ENCODE measurements at regions not wholly inside any gene's neighbourhood (a gene's known extent, or its start where the extent isn't known, plus 50 kb on each side); places are given as distances from the start of the nearest gene placed in this dataset.

DNA sequence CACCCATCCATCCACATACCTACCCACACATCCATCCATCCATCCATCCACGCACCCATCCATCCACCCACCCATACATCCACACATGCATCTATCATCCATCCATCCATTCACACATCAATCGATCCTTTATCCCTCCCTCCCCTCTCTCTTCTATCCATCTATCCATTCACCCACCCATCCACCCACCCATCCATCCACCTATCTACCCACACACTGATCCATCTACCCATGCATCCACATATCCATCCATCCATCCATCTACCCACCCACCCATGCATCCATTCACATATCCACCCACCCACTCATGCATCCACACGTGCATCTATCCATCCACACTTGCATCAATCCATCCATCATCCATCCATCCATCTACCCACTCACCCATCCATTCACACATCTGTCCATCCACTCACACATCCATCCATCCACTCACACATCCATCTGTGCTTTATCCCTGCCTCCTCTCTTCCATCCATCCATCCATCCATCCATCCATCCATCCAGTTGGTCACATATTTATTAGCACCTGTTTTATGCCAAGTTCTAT lies 366.1 kb downstream of the CTTN start:
- DNase-seq (ENCODE audit: low read depth): no peak

GRCh38 chr11:70766901-70767300 lies 368.6 kb downstream of the CTTN start:
- no peak for DNase-seq (ENCODE audit: low read depth)

GRCh38 chr11:70768346-70769095 lies 370.2 kb downstream of the CTTN start:
- no peak for DNase-seq (ENCODE audit: low read depth)

- no peak for DNase-seq (ENCODE audit: low read depth)
Measured at GRCh38 chr11:70769106-70769505, 370.8 kb downstream of the CTTN start.

DNA sequence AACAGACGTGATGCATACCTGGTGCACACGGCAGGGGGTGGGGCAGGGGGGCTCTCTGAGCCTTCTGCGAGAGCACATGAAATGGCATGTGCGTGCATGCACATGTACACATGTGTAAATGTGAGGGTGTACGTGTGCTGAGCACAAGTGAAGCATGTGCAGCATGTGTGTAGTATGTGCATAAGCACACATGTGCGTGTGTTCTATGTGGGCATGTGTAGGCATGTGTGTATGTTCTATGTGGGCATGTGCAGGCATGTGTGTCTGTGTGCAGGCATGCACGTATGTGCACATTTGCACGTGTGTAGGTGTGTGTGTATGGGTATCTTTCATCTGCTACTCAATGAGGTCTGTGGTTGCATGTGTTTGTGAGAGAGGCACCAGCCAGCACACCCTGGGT lies 371.2 kb downstream of the CTTN start:
- no peak for DNase-seq (ENCODE audit: low read depth)

GRCh38 chr11:70771099-70771885 lies 373.0 kb downstream of the CTTN start:
- DNase-seq (ENCODE audit: low read depth): no peak

GRCh38 chr11:70772950-70773349 lies 374.6 kb downstream of the CTTN start:
- DNase-seq (ENCODE audit: low read depth): no peak

GRCh38 chr11:70775386-70776075 lies 377.2 kb downstream of the CTTN start:
- no peak for DNase-seq (ENCODE audit: low read depth)

DNA sequence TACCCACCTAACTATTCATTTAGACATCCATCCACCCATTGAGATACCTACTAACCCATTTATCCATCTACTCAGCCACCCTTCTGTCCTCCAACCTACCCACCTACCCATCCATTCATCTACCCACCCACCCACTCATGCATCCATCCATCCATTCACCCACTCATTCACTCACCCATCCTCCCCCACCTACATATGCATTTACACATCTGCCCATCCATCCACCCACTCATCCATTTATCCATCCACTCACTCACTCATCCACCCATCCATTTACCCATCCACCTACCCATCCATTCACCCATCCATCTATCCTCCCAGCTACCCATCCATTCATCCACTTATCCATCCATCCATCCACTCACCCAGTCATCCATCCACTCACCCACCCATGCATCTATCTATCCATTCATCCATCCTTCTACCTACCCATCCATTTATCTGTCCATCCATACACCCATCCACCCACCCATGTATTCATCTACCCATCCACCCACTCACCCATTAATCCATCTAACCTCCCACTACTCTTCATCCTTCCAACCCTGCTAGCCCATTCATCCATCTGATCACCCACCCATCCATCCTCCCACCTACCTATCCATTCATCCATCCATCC lies 378.7 kb downstream of the CTTN start:
- DNase-seq (ENCODE audit: low read depth): no peak

DNA sequence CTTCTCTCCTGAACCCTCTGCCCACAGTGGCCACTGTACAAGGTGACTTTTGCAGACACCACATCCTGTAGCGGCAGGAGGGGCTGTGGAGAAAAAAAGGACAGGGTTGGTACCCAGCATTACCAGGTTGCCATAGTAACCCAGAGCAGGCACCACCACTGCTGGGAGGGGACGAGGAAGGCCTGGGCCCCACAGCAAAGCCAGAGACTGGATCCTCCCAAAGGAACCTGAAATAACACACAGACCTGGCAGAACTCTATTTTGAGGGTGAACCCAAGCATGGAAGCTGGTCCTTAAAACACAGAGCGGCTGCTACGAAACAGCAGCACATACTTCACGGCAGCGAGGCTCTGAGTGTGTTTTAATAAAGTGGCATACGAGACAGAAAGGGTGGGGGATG lies 380.6 kb downstream of the CTTN start:
- no peak for DNase-seq (ENCODE audit: low read depth)

GRCh38 chr11:70779433-70780245 lies 381.3 kb downstream of the CTTN start:
- no peak for DNase-seq (ENCODE audit: low read depth)

DNA sequence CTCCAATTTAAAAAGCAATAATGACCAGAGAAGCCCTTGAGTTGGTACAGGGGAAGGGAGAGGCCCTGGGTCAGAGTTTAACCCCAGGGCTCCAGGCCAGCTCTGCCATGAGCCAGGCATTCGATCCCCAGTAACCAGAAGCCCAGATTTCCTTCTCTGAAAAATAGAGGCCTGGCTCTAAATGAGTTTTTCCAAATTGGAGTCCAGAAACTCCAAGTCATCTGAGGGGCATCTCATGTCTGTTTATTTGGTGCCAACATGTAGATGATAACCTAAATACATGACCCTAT lies 381.9 kb downstream of the CTTN start:
- DNase-seq (ENCODE audit: low read depth): no peak

GRCh38 chr11:70782401-70782913 lies 384.1 kb downstream of the CTTN start:
- DNase-seq (ENCODE audit: low read depth): no peak

DNA sequence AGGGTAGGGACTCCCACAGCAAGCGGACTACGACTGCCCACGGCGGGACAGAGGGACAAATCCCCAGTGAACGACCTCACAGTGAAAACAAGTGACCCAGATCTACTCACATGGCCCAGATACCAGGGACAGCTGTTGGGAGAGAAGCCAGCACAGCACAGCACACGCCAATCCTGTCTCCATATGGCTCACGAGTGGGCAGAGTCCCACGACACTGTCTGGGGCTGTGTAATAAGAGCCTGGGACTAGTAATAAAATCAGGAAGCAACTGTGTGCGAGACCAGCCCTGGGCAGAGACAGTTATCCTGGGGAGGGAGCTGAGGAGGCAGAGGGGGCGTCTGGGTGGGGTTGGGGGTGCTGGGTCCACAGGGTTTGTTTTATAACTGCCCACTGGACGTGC lies 385.0 kb downstream of the CTTN start:
- DNase-seq (ENCODE audit: low read depth): no peak

DNA sequence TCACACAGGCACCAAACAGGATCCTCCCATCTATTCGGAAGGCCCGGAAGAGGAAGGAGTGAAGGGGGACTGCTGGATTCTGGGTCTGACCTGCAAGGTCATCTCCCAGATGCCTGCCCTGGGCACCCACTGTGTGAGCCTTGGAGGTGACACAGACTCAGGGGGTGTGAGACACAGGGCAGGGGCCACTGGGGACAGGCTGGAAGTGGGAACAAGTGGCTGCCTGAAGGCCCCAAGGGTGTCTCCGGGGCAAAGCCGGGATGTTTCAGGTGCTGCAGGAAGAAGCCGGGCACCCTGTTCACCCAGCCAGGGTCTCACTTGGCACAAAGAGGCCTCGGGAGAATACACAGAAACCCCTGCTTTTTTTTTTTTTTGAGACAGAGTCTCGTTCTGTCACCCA lies 385.5 kb downstream of the CTTN start:
- no peak for DNase-seq (ENCODE audit: low read depth)

DNA sequence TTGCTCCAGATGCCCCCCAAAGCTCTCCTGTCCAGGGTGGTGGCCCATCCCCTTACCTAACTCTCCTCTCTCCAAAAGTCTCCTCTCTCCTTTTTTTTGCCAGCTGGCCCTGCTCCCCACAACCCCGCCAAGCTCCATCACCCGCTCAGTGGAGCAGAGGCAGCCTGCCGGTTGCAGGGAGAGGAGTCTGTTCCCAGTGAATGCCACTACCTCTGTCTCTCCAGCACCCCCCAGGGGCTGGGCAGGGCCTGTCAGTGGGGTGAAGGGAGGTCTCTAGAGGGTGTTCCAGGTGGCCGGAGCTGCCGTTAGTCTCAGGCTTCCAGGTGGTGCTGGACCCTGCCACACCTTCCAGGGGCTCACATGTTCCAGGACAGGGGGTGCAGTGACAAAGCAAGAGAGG lies 387.0 kb downstream of the CTTN start:
- DNase-seq (ENCODE audit: low read depth): no peak

- no peak for DNase-seq (ENCODE audit: low read depth)
Measured at GRCh38 chr11:70786021-70786665, 387.8 kb downstream of the CTTN start.

DNA sequence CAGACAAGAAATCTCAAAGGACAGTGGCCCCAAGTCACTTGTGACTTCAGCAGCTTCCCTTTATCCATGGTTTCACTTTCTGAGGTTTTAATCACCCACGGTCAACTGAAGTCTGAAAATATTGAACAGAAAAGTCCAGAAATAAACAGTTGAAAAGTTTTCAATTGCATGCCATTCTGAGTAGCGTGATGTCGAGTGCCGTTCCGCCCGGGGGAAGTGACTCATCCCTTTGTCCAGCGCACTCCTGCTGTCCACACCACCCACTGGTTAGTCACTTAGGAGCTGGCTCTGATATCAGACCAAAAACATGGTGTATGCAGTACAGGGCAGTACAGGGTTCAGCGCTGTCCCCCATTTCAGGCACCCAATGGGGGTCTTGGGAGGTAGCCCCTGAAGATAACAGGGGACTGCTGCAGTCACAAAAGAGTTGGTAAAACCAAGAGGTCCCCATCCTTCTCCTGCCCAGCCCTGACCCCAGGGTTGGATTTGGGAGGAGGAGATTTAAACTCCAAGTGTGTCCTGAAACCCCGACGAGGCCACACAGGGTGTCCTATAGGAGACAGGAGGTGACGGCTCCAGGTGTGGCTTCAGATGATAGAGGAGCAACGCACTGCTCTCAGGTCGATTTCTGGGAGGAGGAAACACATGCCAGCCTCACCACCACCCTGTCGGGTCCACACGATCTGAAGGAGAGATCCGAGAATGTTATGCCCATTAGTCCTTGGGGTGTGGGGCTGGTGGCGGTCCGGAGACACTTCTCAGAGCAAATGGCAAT lies 390.1 kb downstream of the CTTN start:
- no peak for DNase-seq (ENCODE audit: low read depth)

GRCh38 chr11:70790671-70791300 lies 392.5 kb downstream of the CTTN start:
- DNase-seq (ENCODE audit: low read depth): no peak
